Fibroblast of lung (primary cell): ENCODE measurements at regions not wholly inside any gene's neighbourhood (a gene's known extent, or its start where the extent isn't known, plus 50 kb on each side); places are given as distances from the start of the nearest gene placed in this dataset.

Source experiments
- DNase-seq, 2 donors: peaks; one replicate each; pipeline versions ENCODE4 v3.0.0 to v3.0.0-alpha.2; 2010; ENCODE audit warnings: low read depth in 2 of 2
- H2AFZ ChIP-seq: 2 replicates; pipeline ENCODE4 v1.5.1; 2012; ENCODE audit warnings: low read length, control low read depth, inconsistent platforms
- H3K27ac ChIP-seq: 2 replicates; pipeline ENCODE4 v1.5.1; 2011; ENCODE audit warnings: low read length, control low read depth; ENCODE audit not compliant: insufficient read depth
- H3K27me3 ChIP-seq: 2 replicates; pipeline ENCODE4 v1.5.1; 2011; ENCODE audit warnings: mild to moderate bottlenecking, low read length; ENCODE audit not compliant: control insufficient read depth, insufficient read depth
- H3K36me3 ChIP-seq: 2 replicates; pipeline ENCODE4 v1.5.1; 2011; ENCODE audit warnings: low read length; ENCODE audit not compliant: control insufficient read depth, insufficient read depth
- H3K4me1 ChIP-seq: 2 replicates; pipeline ENCODE4 v1.5.1; 2011; ENCODE audit warnings: low read length; ENCODE audit not compliant: control insufficient read depth, insufficient read depth; ENCODE audit errors: extremely low read depth
- H3K4me2 ChIP-seq: 2 replicates; pipeline ENCODE4 v1.5.1; 2011; ENCODE audit warnings: low read length, control low read depth; ENCODE audit not compliant: insufficient read depth; ENCODE audit errors: extremely low read depth
- H3K4me3 ChIP-seq, 4 experiments: fragments of 200-600 bp in 1 of 4; sonication (generic) in 1 of 4; replicated peaks in 1 of 4; 2 replicates each; pipeline ENCODE4 v1.5.1; 2011 to 2016; ENCODE audit warnings: low read length in 4 of 4, low read depth in 3 of 4, mild to moderate bottlenecking in 3 of 4, control low read depth in 2 of 4, inconsistent platforms in 1 of 4, mixed read lengths in 1 of 4; ENCODE audit not compliant: insufficient read depth in 1 of 4; ENCODE audit errors: control extremely low read depth in 1 of 4
- H3K79me2 ChIP-seq: 2 replicates; pipeline ENCODE4 v1.5.1; 2012; ENCODE audit warnings: mild to moderate bottlenecking, low read length, inconsistent platforms; ENCODE audit not compliant: control insufficient read depth, insufficient read depth
- H3K9ac ChIP-seq: 2 replicates; pipeline ENCODE4 v1.5.1; 2011; ENCODE audit warnings: mild to moderate bottlenecking, low read length, control low read depth; ENCODE audit not compliant: insufficient read depth
- H3K9me3 ChIP-seq: 2 replicates; pipeline ENCODE4 v1.5.1; 2012; ENCODE audit warnings: low read depth, low read length; ENCODE audit not compliant: control insufficient read depth, insufficient read depth
- H4K20me1 ChIP-seq: 2 replicates; pipeline ENCODE4 v1.5.1; 2011; ENCODE audit warnings: low read length; ENCODE audit not compliant: control insufficient read depth, insufficient read depth; ENCODE audit errors: extremely low read depth
- CTCF ChIP-seq, 2 donors: IDR thresholded peaks in 1 of 2; conservative IDR thresholded peaks in 1 of 2; 1 replicate in 1 of 2; 2 replicates in 1 of 2; pipeline ENCODE4 v1.5.1; 2011 to 2012; ENCODE audit warnings: low read length in 2 of 2, control low read depth in 1 of 2, inconsistent platforms in 1 of 2, low read depth in 1 of 2, mild to moderate bottlenecking in 1 of 2
- EZH2 ChIP-seq: IDR thresholded peaks from 2 replicates; pipeline ENCODE4 v1.5.1; 2012; ENCODE audit warnings: low read length, control low read depth, mild to moderate bottlenecking; ENCODE audit errors: missing control alignments

GRCh38 chr20:17856024-17856564 is 112.5 kb downstream of the SNX5 start:
- Histone ChIP-seq H3K27ac (no peak overlapping the region), H3K9me3 (no peaks in the 10 kb centered on the region), H3K79me2 (no peaks in the 10 kb centered on the region), H3K27me3 (no peaks in the 10 kb centered on the region), H3K9ac (no peak overlapping the region), H4K20me1 (no peaks in the 10 kb centered on the region), H2AFZ (no peak overlapping the region), H3K36me3 (no peaks in the 10 kb centered on the region), H3K4me1 (peaks cover 10% of the 10 kb centered on the region), H3K4me3 (no peak overlapping the region), H3K4me2 (no peak overlapping the region)
- DNase-seq: peak in 1 of 2 donors; percentile 44
- no peak for TF ChIP-seq EZH2
- TF ChIP-seq CTCF (conservative IDR thresholded peaks at IDR 0.05 in 1 of 2, IDR thresholded peaks at IDR 0.05 in 1 of 2; ENCODE audit: low read depth in 1 of 2, low read length in 2 of 2): no peak

- H3K4me2 ChIP-seq: no peak overlapping the region
- H2AFZ ChIP-seq: no peak overlapping the region
- H3K27ac ChIP-seq: no peak overlapping the region
- H3K36me3 ChIP-seq: no peaks in the 10 kb centered on the region
- peak; percentile 36 to 47 for DNase-seq
- H4K20me1 ChIP-seq: no peaks in the 10 kb centered on the region
- H3K4me3 ChIP-seq: no peak overlapping the region
- TF ChIP-seq CTCF (conservative IDR thresholded peaks at IDR 0.05 in 1 of 2, IDR thresholded peaks at IDR 0.05 in 1 of 2; ENCODE audit: low read depth in 1 of 2, low read length in 2 of 2) (no peak), EZH2 (no peak)
- no peaks in the 10 kb centered on the region for H3K9me3 ChIP-seq
- no peaks in the 10 kb centered on the region for H3K79me2 ChIP-seq
- no peaks in the 10 kb centered on the region for H3K27me3 ChIP-seq
- no peak overlapping the region for H3K9ac ChIP-seq
- H3K4me1 ChIP-seq: peaks cover 16% of the 10 kb centered on the region
Observed at GRCh38 chr20:17854307-17854903, 114.2 kb downstream of the SNX5 start.

- Histone ChIP-seq H3K4me2 (no peak overlapping the region), H3K27me3 (no peaks in the 10 kb centered on the region), H3K4me3 (no peak overlapping the region), H4K20me1 (no peaks in the 10 kb centered on the region), H3K36me3 (no peaks in the 10 kb centered on the region), H3K79me2 (no peaks in the 10 kb centered on the region), H2AFZ (no peak overlapping the region), H3K9me3 (no peaks in the 10 kb centered on the region), H3K4me1 (peaks cover 15% of the 10 kb centered on the region), H3K27ac (no peak overlapping the region), H3K9ac (no peak overlapping the region)
- no peak for DNase-seq
- TF ChIP-seq CTCF (conservative IDR thresholded peaks at IDR 0.05 in 1 of 2, IDR thresholded peaks at IDR 0.05 in 1 of 2; ENCODE audit: low read depth in 1 of 2, low read length in 2 of 2) (no peak), EZH2 (no peak)
Observed at GRCh38 chr20:17852323-17852722, 116.3 kb downstream of the SNX5 start.
